NCI-H187 treated with DMSO at 0.1 percent for 48 hours (cell line): ENCODE measurements at regions not wholly inside any gene's neighbourhood (a gene's known extent, or its start where the extent isn't known, plus 50 kb on each side); places are given as distances from the start of the nearest gene placed in this dataset.
"Not testable (repeated sequence)": the region's sequence is repeated elsewhere in the genome, so short reads cannot be mapped to it uniquely, and the experiment has no call there.

Source experiments
- DNase-seq: peaks from one replicate; lab custom pipeline; 2025; lab: John Stamatoyannopoulos, UW

- DNase-seq, result peak; percentile 3
Measured at GRCh38 chr17:30731210-30732132, 93.0 kb downstream of the CRLF3 start.

GRCh38 chr17:30730837-30731209, 93.7 kb downstream of the CRLF3 start:
- not testable (repeated sequence) for DNase-seq

- not testable (repeated sequence) for DNase-seq
Measured at GRCh38 chr17:30730171-30730836, 94.2 kb downstream of the CRLF3 start.

GRCh38 chr17:30729471-30730170, 94.9 kb downstream of the CRLF3 start:
- DNase-seq, result not testable (repeated sequence)

GRCh38 chr17:30727517-30727916, 97.0 kb downstream of the CRLF3 start:
- not testable (repeated sequence) for DNase-seq

GRCh38 chr17:30726734-30727133, 97.8 kb downstream of the CRLF3 start:
- DNase-seq, result not testable (repeated sequence)

- not testable (repeated sequence) for DNase-seq
Measured at GRCh38 chr17:30726310-30726709, 98.2 kb downstream of the CRLF3 start.

GRCh38 chr17:30724034-30724650, 100.3 kb downstream of the CRLF3 start:
- DNase-seq, result not testable (repeated sequence)

GRCh38 chr17:30722114-30722780, 102.2 kb downstream of the CRLF3 start:
- DNase-seq, result not testable (repeated sequence)

- DNase-seq, result not testable (repeated sequence)
Measured at GRCh38 chr17:30720971-30721370, 103.5 kb downstream of the CRLF3 start.

- no peak for DNase-seq
Measured at GRCh38 chr17:30720013-30720471, 104.5 kb downstream of the CRLF3 start.

- DNase-seq, result not testable (repeated sequence)
Measured at GRCh38 chr17:30719131-30719973, 105.1 kb downstream of the CRLF3 start.

- not testable (repeated sequence) for DNase-seq
Measured at GRCh38 chr17:30718691-30719090, 105.8 kb downstream of the CRLF3 start.

- not testable (repeated sequence) for DNase-seq
Measured at GRCh38 chr17:30718099-30718447, 106.4 kb downstream of the CRLF3 start.

- DNase-seq, result no peak
Measured at GRCh38 chr17:30717291-30718098, 107.0 kb downstream of the CRLF3 start.

GRCh38 chr17:30716461-30717290, 107.8 kb downstream of the CRLF3 start:
- DNase-seq, result no peak

GRCh38 chr17:30714825-30715622, 109.5 kb downstream of the CRLF3 start:
- not testable (repeated sequence) for DNase-seq

GRCh38 chr17:30713805-30714204, 110.7 kb downstream of the CRLF3 start:
- DNase-seq, result not testable (repeated sequence)
